Vagina (tissue), 2 donors: ENCODE measurements at regions not wholly inside any gene's neighbourhood (a gene's known extent, or its start where the extent isn't known, plus 50 kb on each side); places are given as distances from the start of the nearest gene placed in this dataset.

ENCODE experiments used
- DNase-seq, 2 donors: peaks; one replicate each; pipeline ENCODE4 v3.0.0-alpha.2; 2017; ENCODE audit errors: extremely low spot score in 2 of 2
- H3K27ac ChIP-seq: fragments of 200-600 bp; sonication (generic); one replicate; pipeline ENCODE4 v1.5.1; 2019
- H3K27me3 ChIP-seq: fragments of 200-600 bp; sonication (generic); one replicate; pipeline ENCODE4 v1.5.1; 2019
- H3K36me3 ChIP-seq, 2 donors: fragments of 200-600 bp; sonication (generic); one replicate each; pipeline ENCODE4 v1.5.1; 2017 to 2019
- H3K4me1 ChIP-seq: fragments of 200-600 bp; sonication (generic); one replicate; pipeline ENCODE4 v1.5.1; 2019
- H3K4me3 ChIP-seq, 2 donors: fragments of 200-600 bp; sonication (generic); 1 replicate in 1 of 2; 2 replicates in 1 of 2; pipeline ENCODE4 v1.5.1; 2016 to 2019
- H3K9me3 ChIP-seq: fragments of 200-600 bp; sonication (generic); one replicate; pipeline ENCODE4 v1.5.1; 2019
- CTCF ChIP-seq, 3 experiments: fragments of 450-650 bp in 2 of 3; fragments of 200-600 bp in 1 of 3; sonication (generic) in 1 of 3; IDR thresholded peaks; one replicate each; pipeline ENCODE4 v1.5.1; 2017 to 2019; ENCODE audit warnings: antibody characterized with exemption in 3 of 3, mild to moderate bottlenecking in 2 of 3, moderate library complexity in 2 of 3
- POLR2A ChIP-seq, 2 donors: fragments of 450-650 bp; IDR thresholded peaks; one replicate each; pipeline ENCODE4 v1.6.1; 2017; ENCODE audit warnings: antibody characterized with exemption in 2 of 2, mild to moderate bottlenecking in 2 of 2, moderate library complexity in 2 of 2
- POLR2AphosphoS5 ChIP-seq, 2 donors: sonication (generic); formaldehyde crosslinking; IDR thresholded peaks; one replicate each; pipeline ENCODE4 v1.9.0; 2017; ENCODE audit warnings: antibody characterized with exemption in 2 of 2, mild to moderate bottlenecking in 2 of 2, low read depth in 1 of 2; ENCODE audit not compliant: insufficient read depth in 1 of 2
- intact Hi-C: fragments of 100-400 bp; cut with DNase I; formaldehyde crosslinking; loops from one replicate; pipeline ENCODE4 v1.15.1; 2023

GRCh38 chr9:82115331-82115730 lies 126.8 kb downstream of the SPATA31D1 start:
- no peak overlapping the region for H3K27ac ChIP-seq
- intact Hi-C loops = no loop called here
- no peak for TF ChIP-seq POLR2AphosphoS5 (IDR thresholded peaks at IDR 0.05; ENCODE audit: insufficient read depth in 1 of 2, low read depth in 1 of 2)
- no peak for TF ChIP-seq CTCF (IDR thresholded peaks at IDR 0.05)
- TF ChIP-seq POLR2A (IDR thresholded peaks at IDR 0.05) = no peak
- no peaks in the 10 kb centered on the region for H3K9me3 ChIP-seq
- H3K27me3 ChIP-seq = no peaks in the 10 kb centered on the region
- H3K36me3 ChIP-seq = no peaks in the 10 kb centered on the region
- H3K4me1 ChIP-seq = no peaks in the 10 kb centered on the region
- no peak overlapping the region for H3K4me3 ChIP-seq
- DNase-seq = no peak

GRCh38 chr9:82115900-82116299 lies 127.3 kb downstream of the SPATA31D1 start:
- H3K36me3 ChIP-seq = no peaks in the 10 kb centered on the region
- no peaks in the 10 kb centered on the region for H3K9me3 ChIP-seq
- no peaks in the 10 kb centered on the region for H3K4me1 ChIP-seq
- H3K4me3 ChIP-seq = no peak overlapping the region
- intact Hi-C loops = no loop called here
- H3K27ac ChIP-seq = no peak overlapping the region
- TF ChIP-seq POLR2AphosphoS5 (IDR thresholded peaks at IDR 0.05; ENCODE audit: insufficient read depth in 1 of 2, low read depth in 1 of 2) (no peak), CTCF (IDR thresholded peaks at IDR 0.05) (no peak)
- no peak for DNase-seq
- H3K27me3 ChIP-seq = no peaks in the 10 kb centered on the region

GRCh38 chr9:82116556-82116955 lies 128.0 kb downstream of the SPATA31D1 start:
- TF ChIP-seq POLR2A (IDR thresholded peaks at IDR 0.05) (no peak), CTCF (IDR thresholded peaks at IDR 0.05) (no peak), POLR2AphosphoS5 (IDR thresholded peaks at IDR 0.05; ENCODE audit: insufficient read depth in 1 of 2, low read depth in 1 of 2) (no peak)
- intact Hi-C loops = no loop called here
- H3K27me3 ChIP-seq = no peaks in the 10 kb centered on the region
- no peaks in the 10 kb centered on the region for H3K36me3 ChIP-seq
- no peak overlapping the region for H3K27ac ChIP-seq
- DNase-seq = no peak
- H3K4me3 ChIP-seq = no peak overlapping the region
- H3K9me3 ChIP-seq = no peaks in the 10 kb centered on the region
- H3K4me1 ChIP-seq = no peaks in the 10 kb centered on the region

- intact Hi-C loops = no loop called here
- H3K4me3 ChIP-seq = no peak overlapping the region
- no peak overlapping the region for H3K27ac ChIP-seq
- TF ChIP-seq CTCF (IDR thresholded peaks at IDR 0.05) = no peak
- TF ChIP-seq POLR2AphosphoS5 (IDR thresholded peaks at IDR 0.05; ENCODE audit: insufficient read depth in 1 of 2, low read depth in 1 of 2) = peak in 1 of 2 donors; percentile 35
- no peaks in the 10 kb centered on the region for H3K9me3 ChIP-seq
- no peaks in the 10 kb centered on the region for H3K27me3 ChIP-seq
- DNase-seq = no peak
- H3K36me3 ChIP-seq = no peaks in the 10 kb centered on the region
- no peaks in the 10 kb centered on the region for H3K4me1 ChIP-seq
These were observed 128.6 kb downstream of the SPATA31D1 start for GRCh38 chr9:82117026-82117811.

GRCh38 chr9:82122731-82123130 lies 134.2 kb downstream of the SPATA31D1 start:
- DNase-seq = no peak
- TF ChIP-seq POLR2AphosphoS5 (IDR thresholded peaks at IDR 0.05; ENCODE audit: insufficient read depth in 1 of 2, low read depth in 1 of 2) = no peak
- TF ChIP-seq CTCF (IDR thresholded peaks at IDR 0.05) = no peak
- TF ChIP-seq POLR2A (IDR thresholded peaks at IDR 0.05) = no peak
- intact Hi-C loops = no loop called here

More at GRCh38 chr9:82122731-82123130, 134.2 kb downstream of the SPATA31D1 start:
- Histone ChIP-seq H3K9me3 (no peaks in the 10 kb centered on the region), H3K27me3 (no peaks in the 10 kb centered on the region), H3K4me1 (no peaks in the 10 kb centered on the region), H3K4me3 (no peak overlapping the region), H3K27ac (no peak overlapping the region), H3K36me3 (no peaks in the 10 kb centered on the region)
